Motor neuron (in vitro differentiated cells): ENCODE measurements at regions not wholly inside any gene's neighbourhood (a gene's known extent, or its start where the extent isn't known, plus 50 kb on each side); places are given as distances from the start of the nearest gene placed in this dataset.

Source experiments
- ATAC-seq, 8 experiments: fragments of 200-7000 bp; cut with Tn5 transposase; replicated peaks in 6 of 8; 2 replicates each; pipeline ENCODE4 v1.8.0; 2021; ENCODE audit warnings: mild to moderate bottlenecking in 8 of 8, moderate library complexity in 8 of 8
- H3K27ac ChIP-seq, 2 donors: fragments of 250-450 bp; sonication (Bioruptor Pico); 2 replicates each; pipeline ENCODE4 v1.9.0; 2021; ENCODE audit warnings: antibody characterized with exemption in 2 of 2, mild to moderate bottlenecking in 2 of 2, moderate library complexity in 1 of 2
- H3K4me1 ChIP-seq, 2 donors: fragments of 250-450 bp; sonication (Bioruptor Pico); replicated peaks in 1 of 2; 2 replicates each; pipeline ENCODE4 v1.6.1; 2021; ENCODE audit warnings: antibody characterized with exemption in 2 of 2, mild to moderate bottlenecking in 2 of 2, moderate library complexity in 1 of 2
- H3K4me3 ChIP-seq, 5 donors: fragments of 250-450 bp; sonication (Bioruptor Pico); 2 replicates each; pipeline ENCODE4 v1.9.0; 2021; ENCODE audit warnings: antibody characterized with exemption in 5 of 5, mild to moderate bottlenecking in 5 of 5, moderate library complexity in 4 of 5
- WGBS, 10 experiments: fragments of 450-650 bp; shearing (Covaris generic); methylation state at CpG; one replicate each; pipeline ENCODE4 v1.0.0; 2022; 5-methylcytosine and 5-hydroxymethylcytosine counted together
- in situ Hi-C, 9 experiments: fragments of 400-800 bp; cut with MboI; loops; one replicate each; pipeline ENCODE4 v1.15.0; 2021; ENCODE audit warnings: low sequenced_read_pairs in 9 of 9, low pct_unique_long_range_greater_than_20kb in 2 of 9; ENCODE audit not compliant: unreplicated experiment in 9 of 9

DNA sequence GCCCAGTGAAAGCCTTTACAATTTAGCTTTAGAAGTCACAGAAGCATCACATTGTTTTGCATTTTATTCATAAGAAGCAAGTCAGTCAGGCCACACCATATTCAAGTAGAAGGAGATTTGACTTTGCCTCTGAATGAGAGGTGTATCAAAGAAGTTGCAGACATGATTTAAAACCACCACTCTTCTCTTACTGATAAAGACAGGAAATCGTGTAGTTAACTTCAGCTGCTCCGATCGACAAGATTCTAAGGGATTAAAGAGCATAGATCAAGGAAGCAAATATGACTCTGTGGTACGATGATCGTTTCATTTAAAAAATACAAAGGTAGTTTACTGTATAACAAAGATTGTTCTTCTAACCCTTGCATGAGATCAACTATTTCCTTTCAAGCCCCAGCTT is 328.0 kb upstream of the PPP1R2C start:
- no peak for ATAC-seq
- H3K27ac ChIP-seq: no peak overlapping the region
- no peak overlapping the region for H3K4me3 ChIP-seq
- in situ Hi-C loops: no loop called here
- no peaks in the 10 kb centered on the region for H3K4me1 ChIP-seq
- WGBS, 10 experiments: 40 to 83% (median 64%) methylated on average over 2 to 5 of the region's 5 CpGs; no CpG with 5 or more reads in 6 of the 10 experiments

- no peak overlapping the region for H3K27ac ChIP-seq
- H3K4me3 ChIP-seq: no peak overlapping the region
- no peak for ATAC-seq
- in situ Hi-C loops: no loop called here
- H3K4me1 ChIP-seq: no peaks in the 10 kb centered on the region
- 66% methylated on average over 2 of the region's 2 CpGs; no CpG with 5 or more reads in 9 of the 10 experiments for WGBS, 10 experiments
These were observed 330.9 kb upstream of the PPP1R2C start for GRCh38 chrX:43108828-43109227.

DNA sequence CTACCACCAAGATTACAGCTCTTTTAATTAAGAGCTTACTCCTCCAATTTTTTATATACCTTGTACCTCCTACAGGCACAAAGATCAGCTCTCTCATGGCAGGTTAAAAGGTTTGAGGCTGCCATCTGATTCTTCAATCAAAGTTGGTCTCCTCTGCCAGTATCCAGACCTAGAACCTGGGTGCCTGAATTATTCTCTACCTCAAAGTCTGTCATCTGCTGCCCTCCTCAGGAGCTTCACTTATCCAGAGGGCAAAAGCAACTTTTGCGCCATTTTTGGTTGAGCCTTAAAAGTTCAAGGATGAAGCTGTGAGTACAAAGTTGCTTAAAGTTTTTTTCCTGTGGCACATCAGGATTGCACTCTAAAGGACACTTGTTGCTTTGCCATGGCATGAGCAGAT is 343.7 kb upstream of the PPP1R2C start:
- in situ Hi-C loops: no loop called here
- 90 to 100% (median 100%) methylated on average over 1 of the region's 1 CpG; no CpG with 5 or more reads in 7 of the 10 experiments for WGBS, 10 experiments
- Histone ChIP-seq H3K4me3 (no peak overlapping the region), H3K4me1 (no peaks in the 10 kb centered on the region), H3K27ac (no peak overlapping the region)
- ATAC-seq: no peak

GRCh38 chrX:43139645-43140044 is 361.7 kb upstream of the PPP1R2C start:
- in situ Hi-C loops: no loop called here
- WGBS, 10 experiments: 100% methylated on average over 1 of the region's 1 CpG; no CpG with 5 or more reads in 8 of the 10 experiments
- Histone ChIP-seq H3K4me3 (no peak overlapping the region), H3K27ac (no peak overlapping the region), H3K4me1 (no peaks in the 10 kb centered on the region)
- no peak for ATAC-seq

DNA sequence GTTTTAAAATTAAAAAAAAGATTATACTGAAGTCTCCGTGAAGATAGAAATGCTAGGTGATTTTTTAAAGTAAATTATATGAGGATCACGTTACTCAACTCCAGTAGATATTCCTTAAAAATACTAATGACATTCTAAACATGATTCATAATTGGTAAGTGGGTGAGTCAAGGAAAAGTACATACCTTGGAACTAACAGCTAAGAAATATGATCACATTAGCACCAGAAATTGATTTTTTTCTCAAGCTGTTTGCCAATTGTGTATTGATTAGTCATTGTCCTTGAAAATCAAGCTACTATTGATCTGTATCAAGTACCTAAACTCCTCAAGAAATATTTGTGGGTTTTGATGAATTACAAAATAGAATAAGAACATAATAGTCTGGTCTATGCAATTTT is 362.6 kb upstream of the PPP1R2C start:
- ATAC-seq: no peak

GRCh38 chrX:43141885-43142284 is 363.9 kb upstream of the PPP1R2C start:
- ATAC-seq: no peak
- in situ Hi-C loops: no loop called here

More for the DNA sequence above, 362.6 kb upstream of the PPP1R2C start:
- WGBS, 10 experiments: 0 to 86% (median 55%) methylated on average over 1 to 2 of the region's 2 CpGs; no CpG with 5 or more reads in 4 of the 10 experiments
- Histone ChIP-seq H3K4me1 (no peaks in the 10 kb centered on the region), H3K27ac (no peak overlapping the region), H3K4me3 (no peak overlapping the region)
- in situ Hi-C loops: no loop called here

GRCh38 chrX:43148305-43148704 is 370.3 kb upstream of the PPP1R2C start:
- in situ Hi-C loops: no loop called here
- ATAC-seq: no peak
- 20 to 83% (median 81%) methylated on average over 1 to 3 of the region's 3 CpGs; no CpG with 5 or more reads in 7 of the 10 experiments for WGBS, 10 experiments
- Histone ChIP-seq H3K27ac (no peak overlapping the region), H3K4me1 (no peaks in the 10 kb centered on the region), H3K4me3 (no peak overlapping the region)

More at GRCh38 chrX:43141885-43142284, 363.9 kb upstream of the PPP1R2C start:
- H3K4me1 ChIP-seq: no peaks in the 10 kb centered on the region
- H3K4me3 ChIP-seq: no peak overlapping the region
- no peak overlapping the region for H3K27ac ChIP-seq

DNA sequence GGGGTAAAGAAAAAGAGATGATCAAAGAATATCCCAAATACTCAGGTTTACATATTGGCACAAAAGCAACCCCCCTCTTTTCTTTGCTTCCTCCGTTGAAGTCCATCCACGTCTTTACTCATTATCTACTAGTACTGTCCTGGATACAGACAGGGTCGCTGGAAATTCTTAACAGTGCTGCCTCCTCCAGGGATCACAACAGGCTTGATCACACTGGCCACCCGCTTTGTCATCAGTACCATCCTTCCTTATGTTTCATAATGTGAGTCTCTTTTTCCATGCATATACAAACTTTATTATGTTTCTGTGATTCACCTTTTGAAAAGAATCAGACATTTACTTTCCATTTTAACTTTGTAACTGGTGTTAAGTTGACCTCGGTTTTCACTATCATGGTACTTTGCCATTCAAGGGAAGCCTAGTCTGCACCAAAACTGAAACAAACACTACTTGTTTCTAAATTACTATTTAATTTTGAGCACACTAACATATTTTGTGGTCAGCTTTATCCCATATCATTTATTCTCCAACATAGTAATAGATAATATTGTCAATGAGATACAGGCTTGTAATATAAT is 387.5 kb upstream of the PPP1R2C start:
- Histone ChIP-seq H3K4me3 (no peak overlapping the region), H3K27ac (no peak overlapping the region), H3K4me1 (no peaks in the 10 kb centered on the region)
- WGBS, 10 experiments: 0 to 77% (median 42%) methylated on average over 1 to 5 of the region's 5 CpGs; no CpG with 5 or more reads in 5 of the 10 experiments
- ATAC-seq: no peak
- in situ Hi-C loops: no loop called here

- in situ Hi-C loops: no loop called here
These were observed 388.9 kb upstream of the PPP1R2C start for GRCh38 chrX:43166874-43167273.

DNA sequence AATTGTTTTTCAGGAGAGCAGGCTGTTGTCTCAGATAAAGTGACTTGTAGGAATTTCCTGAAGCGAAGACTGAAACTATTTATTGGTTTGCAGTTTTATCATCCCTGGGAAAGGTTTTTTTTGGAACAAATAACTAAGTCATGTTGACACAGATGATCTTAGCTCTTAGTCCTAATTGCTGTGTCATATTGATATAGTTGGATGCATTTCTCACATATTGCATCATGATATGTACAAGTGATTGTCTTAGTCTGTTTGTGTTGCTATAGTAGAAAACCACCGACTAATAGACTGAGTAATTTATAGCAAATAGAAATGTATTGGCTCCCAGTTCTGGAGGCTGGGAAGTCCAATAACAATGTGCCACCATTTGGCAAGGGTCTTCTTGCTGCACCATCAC is 397.5 kb upstream of the PPP1R2C start:
- Histone ChIP-seq H3K27ac (no peak overlapping the region), H3K4me1 (no peaks in the 10 kb centered on the region), H3K4me3 (no peak overlapping the region)
- ATAC-seq: peak in 3 of 8 experiments; percentile 5 to 68 (median 52)
- in situ Hi-C loops: no loop called here
- WGBS, 10 experiments: 30 to 100% (median 67%) methylated on average over 1 to 2 of the region's 2 CpGs; no CpG with 5 or more reads in 4 of the 10 experiments

More at GRCh38 chrX:43166874-43167273, 388.9 kb upstream of the PPP1R2C start:
- Histone ChIP-seq H3K4me3 (no peak overlapping the region), H3K27ac (no peak overlapping the region), H3K4me1 (no peaks in the 10 kb centered on the region)
- ATAC-seq: peak in 1 of 8 experiments; percentile 10

DNA sequence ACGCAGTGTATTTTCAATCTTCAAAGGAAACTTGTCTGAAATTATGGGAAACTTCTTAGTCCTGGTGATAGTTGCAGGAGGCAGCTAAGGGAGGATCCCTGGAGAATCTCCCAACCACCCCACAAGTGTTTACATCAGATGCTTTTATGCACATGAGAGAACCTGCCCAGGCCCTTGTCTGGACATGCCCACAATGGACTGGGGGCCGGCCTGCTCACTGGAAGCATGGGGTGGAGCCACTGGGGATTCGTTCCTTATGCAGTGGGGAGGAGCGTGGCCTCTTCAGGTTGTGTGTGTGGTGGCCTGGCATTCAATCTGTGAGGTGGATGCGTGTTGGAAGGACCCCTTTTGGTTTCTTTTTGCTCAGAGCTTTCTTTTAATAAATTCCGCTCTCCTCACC is 398.7 kb upstream of the PPP1R2C start:
- Histone ChIP-seq H3K27ac (no peak overlapping the region), H3K4me1 (no peaks in the 10 kb centered on the region), H3K4me3 (no peak overlapping the region)
- peak in 3 of 8 experiments; percentile 33 to 96 (median 92) for ATAC-seq
- in situ Hi-C loops: no loop called here
- WGBS, 10 experiments: 40 to 100% (median 88%) methylated on average over 1 to 5 of the region's 6 CpGs; no CpG with 5 or more reads in 7 of the 10 experiments

- no peak overlapping the region for H3K27ac ChIP-seq
- ATAC-seq: peak in 1 of 8 experiments; percentile 16
- no peaks in the 10 kb centered on the region for H3K4me1 ChIP-seq
- in situ Hi-C loops: no loop called here
- no peak overlapping the region for H3K4me3 ChIP-seq
- 86 to 89% methylated on average over 1 of the region's 1 CpG; no CpG with 5 or more reads in 8 of the 10 experiments for WGBS, 10 experiments
These were observed 410.3 kb upstream of the PPP1R2C start for GRCh38 chrX:43188296-43188695.

DNA sequence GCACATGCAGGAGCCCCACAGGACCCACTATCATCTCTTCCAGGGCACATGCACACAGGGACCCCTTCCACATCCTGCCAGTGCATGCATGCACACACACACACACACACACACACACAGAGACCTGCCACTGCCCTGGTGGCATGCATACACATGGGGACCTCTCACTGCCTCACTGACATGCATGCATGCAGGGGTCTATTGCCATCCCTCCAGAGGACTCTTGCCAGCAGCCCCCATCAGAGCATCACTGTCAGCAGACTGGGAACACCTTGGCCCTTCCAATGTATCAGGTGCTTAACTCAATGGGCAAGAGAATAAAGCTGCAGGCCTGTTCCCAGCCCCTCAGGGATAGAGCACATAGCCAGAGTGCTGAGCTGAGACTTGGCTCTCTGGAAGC is 433.6 kb upstream of the PPP1R2C start:
- Histone ChIP-seq H3K27ac (no peak overlapping the region), H3K4me1 (no peaks in the 10 kb centered on the region), H3K4me3 (no peak overlapping the region)
- in situ Hi-C loops: no loop called here
- ATAC-seq: no peak

DNA sequence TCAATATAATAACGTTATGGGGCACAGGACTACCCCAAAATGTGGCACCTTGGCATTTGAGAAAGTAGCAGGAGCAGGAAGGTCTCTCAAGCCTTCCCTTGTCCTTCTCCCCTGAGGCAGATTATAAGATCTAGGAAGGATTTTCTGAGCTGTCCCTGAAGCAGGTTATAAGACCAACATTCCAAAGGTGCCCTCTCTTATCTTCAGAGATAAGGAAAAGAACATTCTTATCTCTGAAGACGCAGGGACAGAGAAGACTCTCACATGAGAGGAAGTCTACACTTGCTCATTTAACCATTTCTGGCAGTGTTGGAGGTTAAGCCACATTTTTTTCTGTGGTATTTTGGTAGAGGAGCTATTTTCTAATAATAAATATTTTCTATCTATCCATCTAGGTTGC is 437.9 kb upstream of the MAOA start:
- ATAC-seq: no peak
- no peak overlapping the region for H3K27ac ChIP-seq
- no peaks in the 10 kb centered on the region for H3K4me1 ChIP-seq
- WGBS, 10 experiments: 0 to 100% (median 70%) methylated on average over 1 to 2 of the region's 2 CpGs; no CpG with 5 or more reads in 7 of the 10 experiments
- in situ Hi-C loops: no loop called here
- no peak overlapping the region for H3K4me3 ChIP-seq
